DND-41 (cell line): ENCODE measurements at regions not wholly inside any gene's neighbourhood (a gene's known extent, or its start where the extent isn't known, plus 50 kb on each side); places are given as distances from the start of the nearest gene placed in this dataset.

Source experiments
- ATAC-seq: fragments of 200-7000 bp; cut with Tn5 transposase; 3 replicates; pipeline ENCODE4 v1.9.1; 2021; ENCODE audit warnings: low read depth; ENCODE audit not compliant: insufficient read depth
- DNase-seq: peaks from one replicate; pipeline ENCODE4 v3.0.0-alpha.2; 2020
- H2AFZ ChIP-seq: 2 replicates; pipeline ENCODE4 v1.6.0; 2012; ENCODE audit warnings: low read depth, low read length
- H3K27ac ChIP-seq: 2 replicates; pipeline ENCODE4 v1.5.1; 2012; ENCODE audit warnings: low read length, inconsistent platforms
- H3K27me3 ChIP-seq: fragments of 200-600 bp; sonication (generic); 2 replicates; pipeline ENCODE4 v1.6.0; 2012; ENCODE audit warnings: low read length, mild to moderate bottlenecking, inconsistent platforms; ENCODE audit not compliant: insufficient read depth, poor library complexity
- H3K36me3 ChIP-seq: 2 replicates; pipeline ENCODE4 v1.5.1; 2012; ENCODE audit warnings: low read length, inconsistent platforms; ENCODE audit not compliant: insufficient read depth
- H3K4me1 ChIP-seq: 2 replicates; pipeline ENCODE4 v1.5.1; 2012; ENCODE audit warnings: mild to moderate bottlenecking, low read length; ENCODE audit not compliant: insufficient read depth
- H3K4me2 ChIP-seq: 2 replicates; pipeline ENCODE4 v1.6.0; 2012; ENCODE audit warnings: mild to moderate bottlenecking, moderate library complexity, low read length, inconsistent platforms; ENCODE audit not compliant: insufficient read depth
- H3K4me3 ChIP-seq, 2 experiments: fragments of 200-600 bp in 1 of 2; shearing (Covaris generic) in 1 of 2; 2 replicates each; pipeline ENCODE4 v1.5.1; 2012 to 2016; ENCODE audit warnings: inconsistent platforms in 2 of 2, low read length in 2 of 2, mild to moderate bottlenecking in 2 of 2, low read depth in 1 of 2, moderate library complexity in 1 of 2
- H3K79me2 ChIP-seq: 2 replicates; pipeline ENCODE4 v1.6.0; 2012; ENCODE audit warnings: low read length, inconsistent platforms; ENCODE audit not compliant: insufficient read depth
- H3K9ac ChIP-seq: 2 replicates; pipeline ENCODE4 v1.6.0; 2012; ENCODE audit warnings: low read depth, mild to moderate bottlenecking, inconsistent platforms, low read length, moderate library complexity
- H3K9me3 ChIP-seq: 2 replicates; pipeline ENCODE4 v1.5.1; 2012; ENCODE audit warnings: low read length, moderate library complexity, mild to moderate bottlenecking, inconsistent platforms; ENCODE audit not compliant: insufficient read depth, severe bottlenecking
- H4K20me1 ChIP-seq: 2 replicates; pipeline ENCODE4 v1.6.0; 2012; ENCODE audit warnings: low read length; ENCODE audit not compliant: insufficient read depth
- CTCF ChIP-seq: IDR thresholded peaks from 2 replicates; pipeline ENCODE4 v1.5.1; 2012; ENCODE audit warnings: borderline replicate concordance, low read length, moderate library complexity, mild to moderate bottlenecking; ENCODE audit not compliant: poor library complexity, severe bottlenecking; ENCODE audit errors: extremely low read depth
- EZH2 ChIP-seq: IDR thresholded peaks from 3 replicates; pipeline ENCODE4 v1.6.1; 2012; ENCODE audit warnings: borderline replicate concordance, low read depth, mild to moderate bottlenecking, moderate library complexity, low read length, inconsistent platforms; ENCODE audit not compliant: severe bottlenecking

DNA sequence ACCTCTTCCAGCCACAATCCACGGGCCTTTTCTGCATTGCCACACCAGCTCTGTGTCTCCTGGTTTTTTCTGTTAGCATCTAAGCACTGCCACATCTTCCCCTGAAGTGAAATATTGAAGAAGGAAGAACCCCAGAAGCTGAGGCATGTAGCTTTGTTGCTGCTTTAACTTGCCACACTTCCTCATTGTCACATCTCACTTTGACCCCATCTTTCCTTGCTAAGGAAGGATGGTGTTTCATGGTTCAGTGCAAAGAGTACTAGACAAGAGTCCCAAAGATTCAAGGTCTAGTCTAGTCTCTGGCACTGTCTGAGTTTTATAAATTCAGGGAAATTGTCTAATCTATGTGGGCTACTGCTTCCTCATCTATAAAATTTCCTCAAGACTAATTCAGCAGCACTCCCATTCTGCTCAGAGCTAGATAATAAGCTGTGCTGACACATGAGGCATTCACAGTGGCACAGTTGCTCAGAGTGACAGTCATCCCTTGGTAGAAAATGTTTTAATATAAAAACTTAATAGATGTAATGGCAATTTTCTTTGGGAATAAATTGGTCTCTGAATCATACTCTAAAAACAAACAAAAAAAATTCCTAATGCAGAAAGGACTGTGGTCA, 483.0 kb upstream of the ID2 start:
- H3K4me1 ChIP-seq, result no peaks in the 10 kb centered on the region
- H2AFZ ChIP-seq, result no peak overlapping the region
- H3K9me3 ChIP-seq, result peaks cover 3% of the 10 kb centered on the region
- TF ChIP-seq EZH2 (no peak), CTCF (no peak)
- no peak overlapping the region for H3K4me3 ChIP-seq
- no peaks in the 10 kb centered on the region for H4K20me1 ChIP-seq
- ATAC-seq, result no peak
- H3K36me3 ChIP-seq, result no peaks in the 10 kb centered on the region
- no peak overlapping the region for H3K4me2 ChIP-seq
- no peak overlapping the region for H3K9ac ChIP-seq
- H3K27ac ChIP-seq, result no peak overlapping the region
- no peak for DNase-seq
- H3K27me3 ChIP-seq, result no peaks in the 10 kb centered on the region
- H3K79me2 ChIP-seq, result no peaks in the 10 kb centered on the region

GRCh38 chr2:8202132-8202531, 479.7 kb upstream of the ID2 start:
- DNase-seq (no peak), ATAC-seq (no peak)
- Histone ChIP-seq H3K4me2 (no peak overlapping the region), H3K36me3 (no peaks in the 10 kb centered on the region), H2AFZ (no peak overlapping the region), H3K9me3 (peaks cover 5% of the 10 kb centered on the region), H3K79me2 (no peaks in the 10 kb centered on the region), H4K20me1 (no peaks in the 10 kb centered on the region), H3K9ac (no peak overlapping the region), H3K4me3 (no peak overlapping the region), H3K27me3 (no peaks in the 10 kb centered on the region), H3K27ac (no peak overlapping the region), H3K4me1 (no peaks in the 10 kb centered on the region)
- TF ChIP-seq EZH2, result no peak
- TF ChIP-seq CTCF, result no peak

- H2AFZ ChIP-seq, result no peak overlapping the region
- H3K27ac ChIP-seq, result no peak overlapping the region
- TF ChIP-seq CTCF (no peak), EZH2 (no peak)
- H3K27me3 ChIP-seq, result no peaks in the 10 kb centered on the region
- H3K79me2 ChIP-seq, result no peaks in the 10 kb centered on the region
- H3K9me3 ChIP-seq, result peaks cover 17% of the 10 kb centered on the region
- H3K4me2 ChIP-seq, result no peak overlapping the region
- no peaks in the 10 kb centered on the region for H4K20me1 ChIP-seq
- ATAC-seq (no peak), DNase-seq (no peak)
- no peaks in the 10 kb centered on the region for H3K36me3 ChIP-seq
- H3K4me3 ChIP-seq, result no peak overlapping the region
- H3K9ac ChIP-seq, result no peak overlapping the region
- H3K4me1 ChIP-seq, result no peaks in the 10 kb centered on the region
Measured at GRCh38 chr2:8203364-8203763, 478.5 kb upstream of the ID2 start.
